DMS53 treated with DMSO at 0.1 percent for 48 hours (cell line): ENCODE measurements at regions not wholly inside any gene's neighbourhood (a gene's known extent, or its start where the extent isn't known, plus 50 kb on each side); places are given as distances from the start of the nearest gene placed in this dataset.
"Not testable (repeated sequence)": the region's sequence is repeated elsewhere in the genome, so short reads cannot be mapped to it uniquely, and the experiment has no call there.

Experiments used
- DNase-seq: peaks from one replicate; lab custom pipeline; 2025; ENCODE audit not compliant: unreplicated experiment; lab: John Stamatoyannopoulos, UW

GRCh38 chr14:85883101-85883500, 353.2 kb downstream of the FLRT2 start:
- DNase-seq = no peak

- no peak for DNase-seq
These were observed 352.0 kb downstream of the FLRT2 start for GRCh38 chr14:85881935-85882334.

GRCh38 chr14:85878874-85879273, 348.9 kb downstream of the FLRT2 start:
- DNase-seq = no peak

- DNase-seq = no peak
These were observed 343.1 kb downstream of the FLRT2 start for GRCh38 chr14:85873006-85873405.

- DNase-seq = no peak
These were observed 337.5 kb downstream of the FLRT2 start for GRCh38 chr14:85867450-85867849.

GRCh38 chr14:85865701-85866100, 335.8 kb downstream of the FLRT2 start:
- no peak for DNase-seq

GRCh38 chr14:85858634-85859033, 328.7 kb downstream of the FLRT2 start:
- no peak for DNase-seq

- DNase-seq = peak; percentile 19
These were observed 326.5 kb downstream of the FLRT2 start for GRCh38 chr14:85856430-85856829.

- no peak for DNase-seq
These were observed 324.1 kb downstream of the FLRT2 start for GRCh38 chr14:85853996-85854526.

- peak; percentile 8 for DNase-seq
These were observed 323.0 kb downstream of the FLRT2 start for GRCh38 chr14:85852906-85853305.

- not testable (repeated sequence) for DNase-seq
These were observed 322.2 kb downstream of the FLRT2 start for GRCh38 chr14:85852123-85852522.

- DNase-seq = not testable (repeated sequence)
These were observed 300.6 kb downstream of the FLRT2 start for GRCh38 chr14:85830549-85830948.

GRCh38 chr14:85829601-85830000, 299.7 kb downstream of the FLRT2 start:
- not testable (repeated sequence) for DNase-seq

- peak; percentile 81 for DNase-seq
These were observed 294.6 kb downstream of the FLRT2 start for GRCh38 chr14:85824526-85824925.

GRCh38 chr14:85822236-85822635, 292.3 kb downstream of the FLRT2 start:
- DNase-seq = no peak

- no peak for DNase-seq
These were observed 287.5 kb downstream of the FLRT2 start for GRCh38 chr14:85817430-85817829.

- DNase-seq = no peak
These were observed 283.1 kb downstream of the FLRT2 start for GRCh38 chr14:85813040-85813439.

GRCh38 chr14:85811340-85811739, 281.4 kb downstream of the FLRT2 start:
- DNase-seq = no peak

- no peak for DNase-seq
These were observed 269.7 kb downstream of the FLRT2 start for GRCh38 chr14:85799668-85800067.

- DNase-seq = no peak
These were observed 268.9 kb downstream of the FLRT2 start for GRCh38 chr14:85798856-85799255.

GRCh38 chr14:85793533-85793932, 263.6 kb downstream of the FLRT2 start:
- no peak for DNase-seq

GRCh38 chr14:85789506-85789905, 259.6 kb downstream of the FLRT2 start:
- no peak for DNase-seq

GRCh38 chr14:85788470-85789233, 258.7 kb downstream of the FLRT2 start:
- no peak for DNase-seq
